GM12891 (cell line): ENCODE measurements at regions not wholly inside any gene's neighbourhood (a gene's known extent, or its start where the extent isn't known, plus 50 kb on each side); places are given as distances from the start of the nearest gene placed in this dataset.

Experiments
- POLR2A ChIP-seq: IDR thresholded peaks from 2 replicates; pipeline ENCODE4 v1.6.1; 2011; ENCODE audit warnings: low read depth, low read length, control low read depth
- POLR2AphosphoS5 ChIP-seq: IDR thresholded peaks from 2 replicates; pipeline ENCODE4 v1.6.1; 2011; ENCODE audit warnings: low read depth, low read length, control low read depth
- TAF1 ChIP-seq: IDR thresholded peaks from 2 replicates; pipeline ENCODE4 v1.6.1; 2011; ENCODE audit warnings: low read depth, low read length, control low read depth

- TF ChIP-seq POLR2A: no peak
- no peak for TF ChIP-seq TAF1
- no peak for TF ChIP-seq POLR2AphosphoS5
Observed at GRCh38 chr5:77910602-77911188, 134.6 kb upstream of the TBCA start.
